ENCODE measurements at regions not wholly inside any gene's neighbourhood (a gene's known extent, or its start where the extent isn't known, plus 50 kb on each side); places are given as distances from the start of the nearest gene placed in this dataset.
"Not testable (repeated sequence)": the region's sequence is repeated elsewhere in the genome, so short reads cannot be mapped to it uniquely, and the experiment has no call there.

- DNase-seq: no peak
Measured at GRCh38 chr7:112930787-112931186, 140.6 kb upstream of the TMEM168 start.

GRCh38 chr7:112929421-112929820 is 139.2 kb upstream of the TMEM168 start:
- no peak for DNase-seq

- no peak for DNase-seq
Measured at GRCh38 chr7:112926018-112926417, 135.8 kb upstream of the TMEM168 start.

DNA sequence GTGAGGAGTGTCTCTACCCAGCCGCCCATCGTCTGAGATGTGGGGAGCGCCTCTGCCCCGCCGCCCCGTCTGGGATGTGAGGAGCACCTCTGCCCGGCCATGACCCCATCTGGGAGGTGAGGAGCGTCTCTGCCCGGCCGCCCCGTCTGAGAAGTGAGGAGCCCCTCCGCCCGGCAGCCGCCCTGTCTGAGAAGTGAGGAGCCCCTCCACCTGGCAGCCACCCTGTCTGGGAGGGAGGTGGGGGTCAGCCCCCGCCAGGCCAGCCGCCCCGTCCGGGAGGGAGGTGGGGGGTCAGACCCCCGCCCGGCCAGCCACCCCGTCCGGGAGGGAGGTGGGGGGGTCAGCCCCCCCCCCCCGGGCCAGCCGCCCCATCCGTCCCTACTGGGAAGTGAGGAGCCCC is 132.4 kb upstream of the TMEM168 start:
- DNase-seq: not testable (repeated sequence)

DNA sequence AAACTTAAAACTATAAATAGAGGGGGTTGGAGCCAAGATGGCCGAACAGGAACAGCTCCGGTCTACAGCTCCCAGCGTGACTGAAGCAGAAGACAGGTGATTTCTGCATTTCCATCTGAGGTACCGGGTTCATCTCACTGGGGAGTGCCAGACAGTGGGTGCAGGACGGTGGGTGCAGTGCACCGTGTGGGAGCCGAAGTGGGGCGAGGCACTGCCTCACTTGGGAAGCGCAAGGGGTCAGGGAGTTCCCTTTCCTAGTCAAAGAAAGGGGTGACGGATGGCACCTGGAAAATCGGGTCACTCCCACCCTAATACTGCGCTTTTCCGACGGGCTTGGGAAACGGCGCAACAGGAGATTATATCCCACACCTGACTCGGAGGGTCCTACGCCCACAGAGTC is 126.2 kb upstream of the TMEM168 start:
- DNase-seq: not testable (repeated sequence)

DNA sequence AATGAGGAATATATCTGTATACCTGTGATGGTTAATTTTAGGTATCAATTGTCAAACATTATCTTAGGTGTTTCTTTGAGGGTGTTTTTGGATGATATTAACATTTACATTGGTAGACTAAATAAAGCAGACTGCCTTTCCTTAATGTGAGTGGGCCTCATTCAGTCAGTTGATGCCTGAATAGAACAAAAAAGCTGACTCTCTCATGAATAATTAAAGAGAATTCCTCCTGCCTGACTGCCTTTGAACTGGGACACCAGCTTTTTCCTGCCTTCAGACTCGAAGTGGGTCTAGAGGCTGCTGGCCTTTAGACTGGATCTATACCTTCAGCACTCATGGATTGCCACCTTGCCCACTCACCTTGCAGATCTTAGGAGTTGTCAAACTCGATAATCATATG is 117.9 kb upstream of the TMEM168 start:
- DNase-seq: no peak

DNA sequence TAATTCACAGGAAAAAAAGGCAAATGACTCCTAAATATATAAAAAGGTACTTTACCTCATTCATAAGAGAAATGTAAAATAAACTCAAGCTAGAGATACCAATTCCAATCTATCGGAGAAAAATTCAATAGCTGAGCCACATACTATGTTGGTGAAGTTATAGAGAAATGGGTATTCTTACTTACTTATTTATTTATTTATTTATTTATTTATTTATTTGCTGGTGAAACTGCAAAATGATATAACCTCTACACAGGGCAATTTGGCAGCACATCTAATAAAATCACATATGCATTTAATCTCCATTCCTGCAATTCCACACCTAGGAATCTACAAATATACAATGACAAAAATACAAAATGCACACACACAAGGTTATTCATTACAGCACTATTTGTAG is 117.5 kb upstream of the TMEM168 start:
- no peak for DNase-seq

GRCh38 chr7:112905950-112906349 is 115.8 kb upstream of the TMEM168 start:
- no peak for DNase-seq

DNA sequence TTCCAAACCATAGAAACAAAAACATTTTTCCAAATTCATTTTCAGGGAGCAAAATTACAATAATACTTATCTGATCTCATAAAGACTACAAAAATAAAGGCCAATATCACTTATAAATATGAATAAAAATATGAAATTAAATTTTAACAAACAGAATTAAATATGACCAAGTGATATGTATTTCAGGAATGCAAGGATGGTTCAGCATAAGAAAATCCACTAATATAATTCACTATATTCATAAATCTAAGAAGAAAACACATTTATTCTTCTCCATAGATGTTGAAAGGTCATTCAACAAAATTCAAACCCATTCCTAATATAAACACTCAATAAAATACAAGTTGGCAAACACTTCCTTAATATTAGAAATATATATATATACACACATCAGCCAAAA is 115.2 kb upstream of the TMEM168 start:
- no peak for DNase-seq

- DNase-seq: peak; percentile 44
Measured at GRCh38 chr7:112898432-112899290, 108.5 kb upstream of the TMEM168 start.

DNA sequence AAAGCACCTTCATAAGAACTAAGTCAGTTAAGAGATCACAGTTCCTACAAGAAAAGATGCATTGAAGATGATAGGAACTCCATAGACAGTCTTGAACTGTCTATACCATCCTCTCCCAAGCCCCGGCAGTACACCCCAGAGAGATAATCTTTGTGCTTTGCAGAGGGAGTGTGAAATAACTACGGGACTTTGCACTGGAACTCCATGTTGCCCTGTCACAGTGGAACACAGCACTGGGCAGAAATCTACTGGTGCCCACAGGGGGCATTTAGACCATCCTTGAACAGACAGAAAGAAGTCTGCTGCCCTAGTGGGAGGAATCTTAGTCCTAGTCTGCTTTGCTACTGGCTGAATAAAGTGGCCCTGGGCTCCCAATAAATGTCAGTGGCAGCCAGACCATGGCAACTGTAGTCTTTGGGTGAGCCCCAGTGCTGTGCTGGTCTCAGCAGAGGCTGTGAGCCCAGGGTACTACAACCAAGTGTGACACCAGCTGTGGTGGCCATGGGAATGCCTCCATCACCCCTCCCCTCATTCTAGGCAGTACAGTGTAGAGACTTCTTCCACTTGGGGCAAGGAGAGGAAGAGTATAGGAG is 107.7 kb upstream of the TMEM168 start:
- DNase-seq: no peak

DNA sequence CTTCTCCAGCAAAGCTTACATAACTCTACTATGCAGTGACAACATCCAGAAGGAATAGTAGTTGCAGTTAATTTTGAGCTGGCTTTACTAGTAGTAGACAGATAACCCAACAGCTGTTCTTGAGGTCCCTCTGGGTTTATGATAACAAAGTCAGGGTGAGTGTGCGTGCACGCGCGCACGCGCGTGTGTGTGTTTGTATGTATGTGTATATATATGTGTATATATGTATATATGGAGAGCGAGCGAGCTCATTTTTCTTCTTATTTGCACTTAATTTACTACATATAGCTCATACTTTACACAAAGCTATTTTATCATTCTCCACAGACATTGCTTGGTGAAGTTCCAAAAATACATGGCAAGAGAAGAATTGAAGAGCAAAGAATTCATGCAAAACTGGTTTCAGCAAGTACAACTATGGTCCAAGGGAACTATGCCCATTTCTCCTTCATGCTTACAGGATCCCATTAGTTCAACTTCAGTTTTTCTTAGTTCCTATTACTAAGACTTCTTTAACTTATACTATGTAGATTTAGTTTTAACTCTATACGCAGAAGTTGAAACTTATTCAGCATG is 105.9 kb upstream of the TMEM168 start:
- DNase-seq: no peak

- no peak for DNase-seq
Measured at GRCh38 chr7:112892263-112892662, 102.1 kb upstream of the TMEM168 start.

GRCh38 chr7:112891698-112892097 is 101.5 kb upstream of the TMEM168 start:
- DNase-seq: no peak

DNA sequence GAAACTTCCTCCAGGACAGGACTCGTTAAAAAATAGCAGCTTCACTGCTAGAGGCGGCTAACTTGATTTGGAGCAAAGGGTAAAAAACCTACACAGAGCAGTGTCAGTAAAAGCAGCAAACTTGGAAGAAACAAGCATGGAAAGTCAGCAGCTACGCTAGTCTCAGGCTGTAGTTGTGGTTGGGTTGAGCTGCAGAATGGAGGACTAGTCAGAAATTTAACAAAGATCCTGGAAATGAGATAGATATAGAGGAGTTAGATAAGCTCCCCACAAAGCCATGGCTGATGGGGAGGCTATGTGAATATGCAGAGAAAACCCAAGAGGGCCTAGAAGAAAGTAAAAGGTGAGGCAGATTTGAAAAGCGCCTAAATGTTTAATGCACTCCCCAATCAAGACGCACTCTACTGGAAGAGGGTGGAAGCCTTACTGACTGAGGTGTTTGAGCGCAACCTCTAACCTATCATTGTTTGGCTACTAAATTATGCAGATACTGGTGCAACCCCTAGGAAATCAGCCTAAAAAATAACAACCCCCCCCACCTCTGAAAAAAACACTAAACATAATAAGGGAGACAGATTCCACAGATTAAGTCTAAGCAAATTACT is 99.7 kb upstream of the TMEM168 start:
- DNase-seq: no peak

DNA sequence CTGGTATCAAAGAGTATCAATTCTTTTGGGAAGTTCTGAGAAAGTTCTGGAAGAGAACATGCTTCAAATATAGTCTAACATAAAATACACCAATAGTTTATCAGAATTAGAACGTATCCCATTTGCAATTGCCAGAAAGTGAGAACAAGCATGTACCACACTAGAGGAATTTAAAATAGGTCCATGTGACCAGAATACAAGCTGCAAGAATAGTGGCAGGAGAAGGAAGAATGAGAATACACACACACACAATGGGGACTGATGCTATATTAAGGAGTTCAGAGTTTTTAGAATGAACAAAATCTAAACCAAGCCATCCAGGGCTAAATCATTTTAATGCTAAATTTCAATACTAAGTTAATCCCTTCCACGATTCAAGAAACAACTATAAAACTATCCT is 99.1 kb upstream of the TMEM168 start:
- no peak for DNase-seq

GRCh38 chr7:112888781-112889180 is 98.6 kb upstream of the TMEM168 start:
- no peak for DNase-seq

- no peak for DNase-seq
Measured at GRCh38 chr7:112887976-112888375, 97.8 kb upstream of the TMEM168 start.

GRCh38 chr7:112887337-112887736 is 97.1 kb upstream of the TMEM168 start:
- DNase-seq: no peak

DNA sequence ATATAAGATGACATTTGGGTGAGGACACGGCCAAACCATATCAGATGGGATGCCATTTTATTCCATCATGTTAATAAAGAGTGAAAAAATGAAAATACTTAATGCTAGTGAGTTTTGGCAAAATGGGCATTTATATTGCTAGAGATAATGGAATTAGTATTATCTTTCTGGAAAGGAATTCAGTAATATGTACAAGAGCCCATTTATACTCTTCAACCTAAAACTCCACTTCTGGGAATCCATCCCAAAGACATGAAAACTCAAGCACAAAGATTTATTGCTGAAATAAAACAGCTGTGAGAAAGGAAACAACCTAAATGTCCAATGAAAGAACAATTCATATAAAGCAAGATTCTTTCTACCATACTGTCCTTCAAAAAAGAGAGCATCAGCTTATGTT is 96.0 kb upstream of the TMEM168 start:
- no peak for DNase-seq

GRCh38 chr7:112882991-112883390 is 92.8 kb upstream of the TMEM168 start:
- no peak for DNase-seq

DNA sequence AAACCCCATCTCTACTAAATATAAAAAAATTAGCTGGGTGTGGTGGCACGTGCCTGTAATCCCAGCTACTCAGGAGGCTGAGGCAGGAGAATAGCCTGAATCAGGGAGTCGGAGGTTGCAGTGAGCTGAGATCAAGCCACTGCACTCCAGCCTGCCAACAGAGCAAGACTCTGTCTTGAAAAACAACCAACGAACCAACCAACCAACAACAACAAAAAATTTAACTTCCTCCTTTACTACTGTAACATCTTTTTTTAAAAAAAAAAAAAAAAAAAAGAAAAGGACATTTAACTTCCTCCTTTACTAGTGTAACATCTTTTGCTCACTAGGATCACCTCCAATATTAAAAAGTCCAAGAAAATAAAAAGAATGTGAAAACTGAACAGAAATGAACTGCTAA is 92.3 kb upstream of the TMEM168 start:
- DNase-seq: no peak

DNA sequence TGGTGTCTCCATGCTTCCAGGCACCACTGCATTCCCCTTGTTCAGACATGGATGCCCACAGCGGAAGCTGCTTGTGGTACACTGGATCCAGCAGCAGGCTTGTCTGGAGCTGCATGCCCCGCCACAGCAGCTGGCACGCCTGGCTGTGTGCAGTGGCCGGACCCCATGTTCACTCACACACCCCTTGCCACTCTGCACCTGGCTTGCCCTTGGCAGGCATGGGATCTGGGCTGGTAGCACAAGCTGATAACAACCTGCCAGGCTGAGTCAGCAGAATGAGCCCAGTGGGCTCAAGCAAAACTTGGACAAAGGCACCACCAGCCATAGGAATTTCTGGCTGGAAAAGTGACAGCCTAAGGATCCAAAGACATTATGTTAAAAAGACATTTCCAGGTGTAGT is 91.8 kb upstream of the TMEM168 start:
- DNase-seq: no peak
